ENCODE measurements at regions not wholly inside any gene's neighbourhood (a gene's known extent, or its start where the extent isn't known, plus 50 kb on each side); places are given as distances from the start of the nearest gene placed in this dataset.

- DNase-seq (ENCODE audit: extremely low read depth in 1 of 4, low spot score in 3 of 4) (peak in 1 of 4 experiments; percentile 36), FAIRE-seq (no peak), ATAC-seq (peak; percentile 43)
- Histone ChIP-seq H3K36me3 (ENCODE audit: control insufficient read depth, insufficient read depth, low read length) (no peaks in the 10 kb centered on the region), H4K20me1 (replicated peaks; ENCODE audit: control insufficient read depth, insufficient read depth, low read length) (no peaks in the 10 kb centered on the region), H3K9me3 (replicated peaks; ENCODE audit: control insufficient read depth, insufficient read depth, low read depth, low read length) (no peaks in the 10 kb centered on the region), H2AFZ (ENCODE audit: low read depth, low read length) (peak overlapping the region; percentile 71; the same call in 1 of the 2 replicates), H3K27ac (ENCODE audit: extremely low read depth, low read depth, low read length) (peak overlapping the region; percentile 55; the same call in 1 of the 3 replicates), H3K4me1 (replicated peaks in 1 of 2; ENCODE audit: control insufficient read depth in 2 of 2, insufficient read depth in 2 of 2, low read length in 2 of 2) (no peaks in the 10 kb centered on the region; a peak in 1 of 5 replicates), H3K4me2 (ENCODE audit: insufficient read depth, low read length) (no peak overlapping the region), H3K4me3 (no peak overlapping the region), H3K27me3 (ENCODE audit: control insufficient read depth in 2 of 2, insufficient read depth in 2 of 2, low read length in 2 of 2) (no peaks in the 10 kb centered on the region), H3K79me2 (ENCODE audit: control insufficient read depth, insufficient read depth, low read length) (no peaks in the 10 kb centered on the region), H3K9ac (ENCODE audit: insufficient read depth in 1 of 2, low read depth in 2 of 2, low read length in 2 of 2) (no peak overlapping the region), H3K9me1 (ENCODE audit: control insufficient read depth, insufficient read depth, low read length) (no peaks in the 10 kb centered on the region)
- BruUV-seq (replicated peaks), result no TSS peak
- POLR2A ChIA-PET, result interaction anchor here (0.6 to 0.9 kb wide), 3 partner anchors 19 to 1136 kb away, joined by 3 read pairs; no protein-coding TSS in a partner anchor
- CTCF ChIA-PET (ENCODE audit: low intra/inter-chr PET ratio), result interaction anchor here (2.0 kb wide), 1 partner anchor 1075 kb away, joined by 12 read pairs; the partner anchor contains the start of gene ALG10
- intact Hi-C loops (cut with micrococcal nuclease) (loop anchor here (2.0 kb wide), 1 partner anchor 1074 kb away; no protein-coding TSS in a partner anchor), in situ Hi-C loops (cut with MboI) (loop anchor here (5.0 kb wide), 1 partner anchor 1076 kb away; the partner anchor contains the start of gene ALG10)
- WGBS (ENCODE audit: insufficient coverage, low coverage, missing lambda C conversion rate), result 5% methylated on average over 6 of the region's 6 CpGs
- TF ChIP-seq HNRNPH1 (optimal IDR thresholded peaks at IDR 0.05; ENCODE audit: low read depth, low read length) (no peak), RNF219 (CRISPR knock-in tag; IDR thresholded peaks at IDR 0.05) (0 out of 2 replicates have a peak, but pooled peaks have one; percentile 52), ZFP1 (CRISPR knock-in tag; IDR thresholded peaks at IDR 0.05) (0 out of 2 replicates have a peak, but pooled peaks have one; percentile 38), TAF9B (IDR thresholded peaks at IDR 0.05; ENCODE audit: partially characterized antibody) (no peak), ZNF586 (CRISPR knock-in tag; conservative IDR thresholded peaks at IDR 0.05) (peak; percentile 76), NR2C1 (IDR thresholded peaks at IDR 0.05) (no peak), NR2C1 (tag; IDR thresholded peaks at IDR 0.05) (peak; percentile 94), HMG20B (CRISPR knock-in tag; IDR thresholded peaks at IDR 0.05) (peak; percentile 78; the same call in 1 of the 2 replicates), NFIX (CRISPR knock-in tag; IDR thresholded peaks at IDR 0.05; ENCODE audit: low read depth) (peak; percentile 38; the same call in 1 of the 2 replicates), HMG20A (CRISPR knock-in tag; conservative IDR thresholded peaks at IDR 0.05) (no peak), ZNF280B (CRISPR knock-in tag; IDR thresholded peaks at IDR 0.05) (peak; percentile 33; the same call in 1 of the 2 replicates), FOS (IDR thresholded peaks at IDR 0.05; ENCODE audit: extremely low read depth, insufficient read length) (no peak), ZNF507 (tag; conservative IDR thresholded peaks at IDR 0.05) (peak; percentile 82), ZNF551 (CRISPR knock-in tag; IDR thresholded peaks at IDR 0.05) (0 out of 2 replicates have a peak, but pooled peaks have one; percentile 46), NFXL1 (CRISPR knock-in tag; IDR thresholded peaks at IDR 0.05) (peak; percentile 98), ZBTB17 (CRISPR knock-in tag; IDR thresholded peaks at IDR 0.05) (peak; percentile 81), HOMEZ (CRISPR knock-in tag; IDR thresholded peaks at IDR 0.05) (no peak; the same call in 1 of the 2 replicates), RFX7 (CRISPR knock-in tag; IDR thresholded peaks at IDR 0.05) (peak; percentile 92), HDAC6 (IDR thresholded peaks at IDR 0.05; ENCODE audit: low read depth, low read length) (no peak)
These were observed 50.0 kb upstream of the PKP2 start for GRCh38 chr12:32946504-32947131.

Data from K562 (cell line).